LNCaP clone FGC (cell line): ENCODE measurements at regions not wholly inside any gene's neighbourhood (a gene's known extent, or its start where the extent isn't known, plus 50 kb on each side); places are given as distances from the start of the nearest gene placed in this dataset.

Experiments
- DNase-seq: peaks from one replicate; pipeline ENCODE4 v3.0.0-alpha.2; 2011; ENCODE audit warnings: low read depth
- H3K4me3 ChIP-seq: 2 replicates; pipeline ENCODE4 v1.5.1; 2011; ENCODE audit warnings: mild to moderate bottlenecking, low read depth, low read length, control low read depth
- TF ChIP-seq, protein P1 (sequence below): IDR thresholded peaks from 2 replicates; pipeline ENCODE4 v1.5.1; 2012; ENCODE audit warnings: mild to moderate bottlenecking; ENCODE audit not compliant: control insufficient read depth, insufficient read depth; ENCODE audit errors: extremely low read depth

- no peak overlapping the region for H3K4me3 ChIP-seq
- TF ChIP-seq, protein P1, sequence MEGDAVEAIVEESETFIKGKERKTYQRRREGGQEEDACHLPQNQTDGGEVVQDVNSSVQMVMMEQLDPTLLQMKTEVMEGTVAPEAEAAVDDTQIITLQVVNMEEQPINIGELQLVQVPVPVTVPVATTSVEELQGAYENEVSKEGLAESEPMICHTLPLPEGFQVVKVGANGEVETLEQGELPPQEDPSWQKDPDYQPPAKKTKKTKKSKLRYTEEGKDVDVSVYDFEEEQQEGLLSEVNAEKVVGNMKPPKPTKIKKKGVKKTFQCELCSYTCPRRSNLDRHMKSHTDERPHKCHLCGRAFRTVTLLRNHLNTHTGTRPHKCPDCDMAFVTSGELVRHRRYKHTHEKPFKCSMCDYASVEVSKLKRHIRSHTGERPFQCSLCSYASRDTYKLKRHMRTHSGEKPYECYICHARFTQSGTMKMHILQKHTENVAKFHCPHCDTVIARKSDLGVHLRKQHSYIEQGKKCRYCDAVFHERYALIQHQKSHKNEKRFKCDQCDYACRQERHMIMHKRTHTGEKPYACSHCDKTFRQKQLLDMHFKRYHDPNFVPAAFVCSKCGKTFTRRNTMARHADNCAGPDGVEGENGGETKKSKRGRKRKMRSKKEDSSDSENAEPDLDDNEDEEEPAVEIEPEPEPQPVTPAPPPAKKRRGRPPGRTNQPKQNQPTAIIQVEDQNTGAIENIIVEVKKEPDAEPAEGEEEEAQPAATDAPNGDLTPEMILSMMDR = no peak
- no peak for DNase-seq
Observed at GRCh38 chr9:26753971-26754370, 138.6 kb downstream of the CAAP1 start.

DNA sequence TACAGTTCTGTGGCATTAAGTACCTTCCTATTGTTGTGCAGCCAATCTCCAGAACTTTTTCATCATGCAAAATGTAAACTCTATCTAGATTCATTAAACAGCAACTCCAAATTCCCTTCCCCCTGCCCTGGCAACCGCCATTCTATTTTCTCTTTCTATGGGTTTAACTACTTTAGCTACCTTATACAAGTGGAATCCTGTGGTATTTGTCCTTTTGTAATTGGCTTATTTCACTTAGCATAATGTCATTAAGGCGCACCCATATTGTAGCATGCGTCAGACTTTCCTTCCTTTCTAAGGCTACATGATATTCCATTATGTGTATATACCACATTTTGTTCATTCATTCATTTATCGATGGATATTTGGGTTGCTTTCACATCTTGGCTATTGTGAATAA, 142.4 kb downstream of the CAAP1 start:
- DNase-seq = no peak
- TF ChIP-seq, protein P1 = no peak
- H3K4me3 ChIP-seq = no peak overlapping the region

GRCh38 chr9:26748449-26749058, 144.0 kb downstream of the CAAP1 start:
- no peak for DNase-seq
- TF ChIP-seq, protein P1 = no peak
- H3K4me3 ChIP-seq = no peak overlapping the region

- no peak overlapping the region for H3K4me3 ChIP-seq
- TF ChIP-seq, protein P1 = no peak
- DNase-seq = no peak
Observed at GRCh38 chr9:26747611-26748010, 145.0 kb downstream of the CAAP1 start.

DNA sequence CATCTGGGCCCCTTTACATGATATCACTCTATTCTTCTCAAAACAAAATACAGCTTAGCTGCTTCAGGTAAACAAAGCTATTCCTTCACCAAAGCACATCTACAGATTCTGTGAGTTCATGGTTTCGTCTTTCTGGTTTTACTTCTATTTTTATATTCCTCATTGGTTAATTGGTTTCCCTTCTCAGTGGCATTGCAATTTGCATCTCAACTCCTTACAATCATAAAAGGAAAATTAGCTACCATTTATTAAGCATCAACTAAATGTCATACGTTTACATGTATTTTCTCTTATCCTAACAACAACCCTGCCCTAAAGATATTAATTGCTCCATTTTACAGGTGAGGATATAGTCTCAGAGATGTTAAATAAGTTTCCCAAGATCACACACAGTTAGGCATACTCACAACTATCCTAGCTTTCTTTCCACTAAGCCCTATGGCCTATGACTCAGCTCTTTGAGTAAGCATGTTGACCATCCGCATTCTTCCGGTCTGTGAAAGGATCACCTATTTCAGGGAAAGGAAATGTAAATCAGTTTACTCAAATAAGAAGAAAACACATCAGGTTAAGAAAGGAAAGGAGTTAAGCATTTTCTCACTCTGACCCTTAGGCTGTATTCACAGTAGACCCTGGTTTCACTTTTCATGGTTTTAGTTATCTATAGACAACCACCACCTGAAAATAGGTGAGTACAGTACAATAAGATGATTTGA, 146.1 kb downstream of the CAAP1 start:
- H3K4me3 ChIP-seq = no peak overlapping the region
- DNase-seq = no peak
- TF ChIP-seq, protein P1 = no peak

- H3K4me3 ChIP-seq = no peak overlapping the region
- TF ChIP-seq, protein P1 = no peak
- no peak for DNase-seq
Observed at GRCh38 chr9:26745111-26745510, 147.5 kb downstream of the CAAP1 start.
